Embryonic facial prominence (tissue), 1 donor: ENCODE measurements at regions not wholly inside any gene's neighbourhood (a gene's known extent, or its start where the extent isn't known, plus 50 kb on each side); places are given as distances from the start of the nearest gene placed in this dataset.
"Not testable (repeated sequence)": the region's sequence is repeated elsewhere in the genome, so short reads cannot be mapped to it uniquely, and the experiment has no call there.

Experiments used
- DNase-seq: peaks from one replicate; pipeline ENCODE4 v3.0.0-alpha.2; 2016; ENCODE audit errors: extremely low spot score

GRCh38 chrX:96529386-96529785 is 155.3 kb upstream of the DIAPH2 start:
- not testable (repeated sequence) for DNase-seq

- DNase-seq, result no peak
Observed at GRCh38 chrX:96538104-96538725, 146.4 kb upstream of the DIAPH2 start.

- DNase-seq, result no peak
Observed at GRCh38 chrX:96540111-96540631, 144.5 kb upstream of the DIAPH2 start.

- DNase-seq, result not testable (repeated sequence)
Observed at GRCh38 chrX:96546281-96546680, 138.4 kb upstream of the DIAPH2 start.

- no peak for DNase-seq
Observed at GRCh38 chrX:96551322-96551872, 133.2 kb upstream of the DIAPH2 start.

GRCh38 chrX:96556886-96557285 is 127.8 kb upstream of the DIAPH2 start:
- no peak for DNase-seq

- not testable (repeated sequence) for DNase-seq
Observed at GRCh38 chrX:96561129-96561528, 123.5 kb upstream of the DIAPH2 start.

- DNase-seq, result no peak
Observed at GRCh38 chrX:96563646-96564045, 121.0 kb upstream of the DIAPH2 start.

- DNase-seq, result no peak
Observed at GRCh38 chrX:96564595-96564994, 120.0 kb upstream of the DIAPH2 start.

- DNase-seq, result no peak
Observed at GRCh38 chrX:96566878-96567277, 117.8 kb upstream of the DIAPH2 start.

- DNase-seq, result no peak
Observed at GRCh38 chrX:96568071-96568470, 116.6 kb upstream of the DIAPH2 start.

- DNase-seq, result no peak
Observed at GRCh38 chrX:96569034-96569433, 115.6 kb upstream of the DIAPH2 start.

GRCh38 chrX:96575011-96575410 is 109.6 kb upstream of the DIAPH2 start:
- no peak for DNase-seq

- DNase-seq, result no peak
Observed at GRCh38 chrX:96576368-96576767, 108.3 kb upstream of the DIAPH2 start.

- DNase-seq, result no peak
Observed at GRCh38 chrX:96578781-96579180, 105.9 kb upstream of the DIAPH2 start.

GRCh38 chrX:96579252-96579651 is 105.4 kb upstream of the DIAPH2 start:
- DNase-seq, result no peak

GRCh38 chrX:96590403-96590802 is 94.2 kb upstream of the DIAPH2 start:
- DNase-seq, result no peak

- no peak for DNase-seq
Observed at GRCh38 chrX:96591421-96591820, 93.2 kb upstream of the DIAPH2 start.

GRCh38 chrX:96597847-96598246 is 86.8 kb upstream of the DIAPH2 start:
- DNase-seq, result not testable (repeated sequence)

GRCh38 chrX:96611619-96612362 is 72.9 kb upstream of the DIAPH2 start:
- DNase-seq, result no peak

- DNase-seq, result no peak
Observed at GRCh38 chrX:96615448-96615847, 69.2 kb upstream of the DIAPH2 start.

- DNase-seq, result no peak
Observed at GRCh38 chrX:96619588-96619987, 65.1 kb upstream of the DIAPH2 start.

- no peak for DNase-seq
Observed at GRCh38 chrX:96621811-96622210, 62.8 kb upstream of the DIAPH2 start.
